Bone marrow (tissue), 2 donors: ENCODE measurements at regions not wholly inside any gene's neighbourhood (a gene's known extent, or its start where the extent isn't known, plus 50 kb on each side); places are given as distances from the start of the nearest gene placed in this dataset.
"Not testable (repeated sequence)": the region's sequence is repeated elsewhere in the genome, so short reads cannot be mapped to it uniquely, and the experiment has no call there.

Experiments
- DNase-seq, 2 donors: peaks; one replicate each; lab custom pipeline; 2025; lab: John Stamatoyannopoulos, UW

- DNase-seq = no peak
Measured at GRCh38 chr4:112083587-112084347, 61.5 kb upstream of the FAM241A start.

GRCh38 chr4:112085156-112086035 is 59.9 kb upstream of the FAM241A start:
- DNase-seq = peak in 1 of 2 donors; percentile 16

- no peak for DNase-seq
Measured at GRCh38 chr4:112086036-112086434, 59.2 kb upstream of the FAM241A start.

- not testable (repeated sequence) for DNase-seq
Measured at GRCh38 chr4:112086661-112087060, 58.6 kb upstream of the FAM241A start.

GRCh38 chr4:112092330-112092729 is 52.9 kb upstream of the FAM241A start:
- DNase-seq = not testable (repeated sequence)

GRCh38 chr4:112093636-112094202 is 51.5 kb upstream of the FAM241A start:
- DNase-seq = no peak

- no peak for DNase-seq
Measured at GRCh38 chr4:112094330-112094729, 50.9 kb upstream of the FAM241A start.
